NCI-H2196 (cell line): ENCODE measurements at regions not wholly inside any gene's neighbourhood (a gene's known extent, or its start where the extent isn't known, plus 50 kb on each side); places are given as distances from the start of the nearest gene placed in this dataset.
"Not testable (repeated sequence)": the region's sequence is repeated elsewhere in the genome, so short reads cannot be mapped to it uniquely, and the experiment has no call there.

Experiments
- DNase-seq: peaks from one replicate; lab custom pipeline; 2025; ENCODE audit not compliant: unreplicated experiment; lab: John Stamatoyannopoulos, UW

- DNase-seq: no peak
These were observed 365.3 kb upstream of the ZNF32 start for GRCh38 chr10:44013981-44014380.

- no peak for DNase-seq
These were observed 364.2 kb upstream of the ZNF32 start for GRCh38 chr10:44012921-44013320.

- DNase-seq: no peak
These were observed 362.9 kb upstream of the ZNF32 start for GRCh38 chr10:44011603-44011981.

- DNase-seq: no peak
These were observed 362.4 kb upstream of the ZNF32 start for GRCh38 chr10:44010873-44011602.

GRCh38 chr10:44009891-44010632 lies 361.4 kb upstream of the ZNF32 start:
- no peak for DNase-seq

- no peak for DNase-seq
These were observed 360.4 kb upstream of the ZNF32 start for GRCh38 chr10:44008917-44009709.

- DNase-seq: no peak
These were observed 359.7 kb upstream of the ZNF32 start for GRCh38 chr10:44008270-44008916.

- no peak for DNase-seq
These were observed 358.1 kb upstream of the ZNF32 start for GRCh38 chr10:44006771-44007170.

- no peak for DNase-seq
These were observed 357.1 kb upstream of the ZNF32 start for GRCh38 chr10:44005788-44006099.

GRCh38 chr10:44004913-44005787 lies 356.5 kb upstream of the ZNF32 start:
- no peak for DNase-seq

GRCh38 chr10:43998021-43998809 lies 349.5 kb upstream of the ZNF32 start:
- DNase-seq: no peak

- DNase-seq: no peak
These were observed 348.6 kb upstream of the ZNF32 start for GRCh38 chr10:43997330-43997729.

- DNase-seq: no peak
These were observed 345.9 kb upstream of the ZNF32 start for GRCh38 chr10:43994539-43994938.

- not testable (repeated sequence) for DNase-seq
These were observed 344.1 kb upstream of the ZNF32 start for GRCh38 chr10:43992816-43993215.

- DNase-seq: no peak
These were observed 337.7 kb upstream of the ZNF32 start for GRCh38 chr10:43986374-43986773.

- no peak for DNase-seq
These were observed 337.3 kb upstream of the ZNF32 start for GRCh38 chr10:43985941-43986340.

- DNase-seq: no peak
These were observed 335.2 kb upstream of the ZNF32 start for GRCh38 chr10:43983856-43984271.

GRCh38 chr10:43983405-43983804 lies 334.7 kb upstream of the ZNF32 start:
- DNase-seq: no peak

- no peak for DNase-seq
These were observed 333.6 kb upstream of the ZNF32 start for GRCh38 chr10:43982250-43982649.

GRCh38 chr10:43981696-43982095 lies 333.0 kb upstream of the ZNF32 start:
- DNase-seq: no peak
